ENCODE measurements at regions not wholly inside any gene's neighbourhood (a gene's known extent, or its start where the extent isn't known, plus 50 kb on each side); places are given as distances from the start of the nearest gene placed in this dataset.

DNA sequence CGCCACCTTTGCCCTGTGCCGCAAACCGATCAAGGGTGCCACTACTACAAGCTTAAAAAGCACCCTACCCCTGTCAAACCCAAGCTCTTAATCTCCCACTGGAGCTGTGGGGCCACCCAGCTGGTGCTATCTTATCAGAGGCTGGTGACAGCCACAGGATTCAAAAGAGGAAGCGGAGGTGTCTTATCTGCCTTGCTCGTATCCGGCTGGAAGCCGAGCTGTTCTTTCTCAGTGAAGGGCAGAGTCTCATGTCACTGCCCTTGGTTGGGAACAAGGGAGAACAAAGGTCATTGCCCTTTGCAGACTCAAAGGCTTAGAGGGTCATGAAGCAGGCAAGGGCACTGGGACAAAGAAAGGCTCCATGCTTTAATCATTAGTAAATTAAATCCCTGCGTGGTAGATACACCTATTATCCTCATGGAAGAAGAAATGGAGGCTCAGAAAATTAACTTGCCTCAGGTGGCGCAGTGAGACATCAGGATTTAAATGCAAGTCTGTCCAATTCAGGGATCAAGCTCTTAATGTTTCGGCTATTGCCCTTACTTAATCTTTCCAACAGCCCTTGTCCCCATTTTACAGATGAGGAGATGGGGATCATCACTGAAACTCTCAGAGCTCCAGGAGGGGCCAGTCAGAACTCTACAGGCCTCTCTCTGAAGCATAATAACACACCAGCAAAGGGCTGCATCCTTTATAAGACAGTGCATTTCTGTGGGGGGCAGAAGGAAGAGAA is 360.0 kb upstream of the PROK2 start:
- Histone ChIP-seq H3K36me3 (no peaks in the 10 kb centered on the region), H3K27me3 (no peaks in the 10 kb centered on the region), H3K4me3 (no peak overlapping the region), H3K9me3 (no peaks in the 10 kb centered on the region)
- no peak for DNase-seq

DNA sequence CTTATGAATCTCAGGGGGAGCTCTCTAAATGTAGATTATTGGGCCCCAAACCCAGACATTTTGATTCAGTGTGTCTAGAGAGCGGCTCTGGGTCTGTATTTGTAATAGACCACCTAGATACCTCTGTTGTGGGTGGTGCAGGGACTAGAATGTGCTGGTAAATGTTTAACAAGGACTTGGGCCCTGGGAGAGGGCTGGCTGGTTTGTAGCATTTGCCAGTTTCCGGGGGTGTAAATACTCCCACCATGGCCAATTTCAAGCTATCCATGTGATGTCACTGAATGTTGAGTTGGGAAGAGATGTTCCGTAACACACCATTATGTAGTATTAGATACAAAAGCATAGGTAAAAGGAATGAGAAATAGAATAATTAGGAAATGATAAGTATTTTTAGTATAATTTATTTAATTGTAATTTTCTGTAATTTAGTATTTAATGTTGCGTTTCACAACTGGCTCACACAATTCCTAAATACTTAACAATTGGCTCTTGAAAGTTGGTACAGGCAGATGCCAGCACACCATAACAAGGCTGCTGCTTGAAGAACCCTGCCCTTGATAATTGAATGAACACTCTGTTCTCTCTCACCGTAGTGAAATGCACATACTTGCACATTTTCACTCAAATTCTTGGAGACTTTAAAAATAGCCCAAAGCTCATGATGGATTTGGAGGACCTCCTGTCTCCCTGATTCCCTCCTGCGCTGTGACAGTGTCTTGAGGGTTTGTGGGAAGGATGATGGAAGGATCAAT is 359.2 kb upstream of the PROK2 start:
- H3K9me3 ChIP-seq: no peaks in the 10 kb centered on the region
- H3K36me3 ChIP-seq: no peaks in the 10 kb centered on the region
- H3K27me3 ChIP-seq: no peaks in the 10 kb centered on the region
- no peak for DNase-seq
- no peak overlapping the region for H3K4me3 ChIP-seq

DNA sequence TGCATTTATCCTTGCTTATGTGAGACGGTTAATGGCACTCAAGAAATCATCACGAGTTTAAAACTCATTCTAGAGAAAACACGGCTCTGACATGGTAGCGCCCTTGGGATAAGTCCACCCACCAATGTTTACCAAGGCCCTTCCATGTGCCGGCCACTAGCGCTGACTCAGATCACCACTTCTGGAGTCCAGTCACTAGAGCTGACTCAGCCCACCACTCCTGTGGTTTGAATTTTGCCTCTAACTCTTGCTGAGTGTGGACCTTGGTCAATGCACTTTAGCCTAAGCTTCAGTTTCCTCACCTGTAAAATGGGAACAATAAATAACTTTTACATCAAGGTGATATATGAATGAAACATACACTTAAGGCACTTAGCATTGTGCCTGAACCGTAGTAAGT is 358.4 kb upstream of the PROK2 start:
- DNase-seq: peak; percentile 35
- Histone ChIP-seq H3K27me3 (no peaks in the 10 kb centered on the region), H3K4me3 (no peak overlapping the region), H3K36me3 (no peaks in the 10 kb centered on the region), H3K9me3 (no peaks in the 10 kb centered on the region)

DNA sequence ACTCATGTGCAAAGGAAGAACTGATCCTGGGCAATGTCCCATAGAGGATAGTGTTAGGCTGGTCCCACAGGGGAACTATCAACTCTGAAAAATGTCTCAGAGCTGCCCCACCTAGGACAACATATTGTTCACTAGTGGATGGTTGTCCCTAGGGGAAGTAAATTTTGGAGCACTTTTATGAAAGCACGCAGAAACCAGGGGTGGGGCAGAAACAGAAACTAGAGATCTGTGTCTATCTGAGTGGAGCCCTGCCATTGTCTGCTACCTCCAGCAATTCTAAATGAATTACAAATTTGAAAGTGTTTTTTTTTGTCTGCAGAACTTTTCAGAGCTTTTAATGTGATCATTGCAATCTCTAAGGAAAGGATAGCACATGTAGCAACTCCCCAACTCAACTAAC is 357.1 kb upstream of the PROK2 start:
- H3K4me3 ChIP-seq: no peak overlapping the region
- no peaks in the 10 kb centered on the region for H3K36me3 ChIP-seq
- H3K27me3 ChIP-seq: no peaks in the 10 kb centered on the region
- DNase-seq: no peak
- H3K9me3 ChIP-seq: no peaks in the 10 kb centered on the region

DNA sequence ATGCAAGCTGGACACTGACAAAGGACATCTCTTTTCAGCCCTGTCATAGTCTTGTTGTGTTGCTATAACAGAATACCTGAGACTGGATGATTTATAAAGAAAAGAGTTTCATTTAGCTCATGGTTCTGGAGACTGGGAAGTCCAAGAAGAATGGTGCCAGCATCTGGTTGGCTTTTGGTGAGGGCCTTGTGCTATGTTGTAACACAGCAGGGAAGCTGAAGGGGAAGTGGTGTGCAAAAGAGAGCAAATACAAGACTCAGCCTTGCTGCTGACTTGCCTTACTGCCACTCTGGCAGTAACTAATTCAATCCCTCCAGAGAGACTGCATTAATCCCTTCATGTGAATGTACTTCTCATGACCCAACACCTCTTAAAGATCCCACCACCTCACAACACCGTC is 356.3 kb upstream of the PROK2 start:
- Histone ChIP-seq H3K9me3 (no peaks in the 10 kb centered on the region), H3K36me3 (no peaks in the 10 kb centered on the region), H3K4me3 (no peak overlapping the region), H3K27me3 (no peaks in the 10 kb centered on the region)
- no peak for DNase-seq

DNA sequence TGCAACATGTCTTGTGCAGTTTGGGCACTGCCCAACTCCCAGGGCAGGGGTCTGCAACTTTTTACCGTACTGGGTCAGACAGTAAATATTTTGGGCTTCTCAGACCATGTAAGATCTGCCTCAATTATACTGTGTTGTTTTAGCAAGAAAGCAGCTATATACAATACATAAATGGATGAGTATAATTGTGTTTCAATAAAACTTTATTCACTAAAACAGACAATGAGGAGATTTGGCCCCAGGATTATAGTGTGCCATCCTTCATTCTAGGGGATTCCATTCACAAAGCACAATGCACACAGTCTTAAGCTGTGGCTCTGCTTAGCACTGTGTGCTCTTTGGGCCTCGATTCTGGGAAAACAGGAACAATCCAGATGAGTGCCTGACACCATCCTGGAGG is 354.4 kb upstream of the PROK2 start:
- Histone ChIP-seq H3K4me3 (no peak overlapping the region), H3K36me3 (no peaks in the 10 kb centered on the region), H3K9me3 (no peaks in the 10 kb centered on the region), H3K27me3 (no peaks in the 10 kb centered on the region)
- no peak for DNase-seq

- H3K4me3 ChIP-seq: no peak overlapping the region
- no peaks in the 10 kb centered on the region for H3K27me3 ChIP-seq
- H3K36me3 ChIP-seq: no peaks in the 10 kb centered on the region
- DNase-seq: no peak
- H3K9me3 ChIP-seq: no peaks in the 10 kb centered on the region
Observed at GRCh38 chr3:72137865-72138861, 353.2 kb upstream of the PROK2 start.

DNA sequence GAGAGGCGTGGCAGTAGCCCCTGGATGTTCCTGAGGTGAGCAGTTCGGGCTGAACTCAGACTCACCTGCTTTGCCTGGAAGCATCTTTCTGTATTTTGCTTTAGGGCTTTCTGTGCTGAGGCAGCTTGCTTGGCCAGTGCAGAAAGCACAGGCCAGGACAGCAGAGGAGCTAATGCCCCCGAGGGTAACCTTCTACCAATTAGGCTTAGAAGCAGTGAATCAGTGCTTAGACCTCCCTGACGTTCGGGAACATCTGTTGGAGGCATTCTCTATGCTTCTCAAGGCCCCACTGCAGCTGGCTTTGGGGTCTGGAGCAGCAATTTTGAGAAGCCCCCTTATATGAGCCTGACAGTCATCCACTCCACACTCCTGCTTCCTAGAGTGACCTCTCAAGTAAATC is 350.7 kb upstream of the PROK2 start:
- no peaks in the 10 kb centered on the region for H3K27me3 ChIP-seq
- H3K9me3 ChIP-seq: no peaks in the 10 kb centered on the region
- no peak overlapping the region for H3K4me3 ChIP-seq
- DNase-seq: no peak
- no peaks in the 10 kb centered on the region for H3K36me3 ChIP-seq

GRCh38 chr3:72134989-72135451 is 350.1 kb upstream of the PROK2 start:
- DNase-seq: no peak
- no peaks in the 10 kb centered on the region for H3K9me3 ChIP-seq
- no peaks in the 10 kb centered on the region for H3K27me3 ChIP-seq
- no peaks in the 10 kb centered on the region for H3K36me3 ChIP-seq
- H3K4me3 ChIP-seq: no peak overlapping the region

- H3K27me3 ChIP-seq: no peaks in the 10 kb centered on the region
- H3K9me3 ChIP-seq: no peaks in the 10 kb centered on the region
- H3K36me3 ChIP-seq: no peaks in the 10 kb centered on the region
- no peak for DNase-seq
- H3K4me3 ChIP-seq: no peak overlapping the region
Observed at GRCh38 chr3:72133329-72134011, 348.5 kb upstream of the PROK2 start.

DNA sequence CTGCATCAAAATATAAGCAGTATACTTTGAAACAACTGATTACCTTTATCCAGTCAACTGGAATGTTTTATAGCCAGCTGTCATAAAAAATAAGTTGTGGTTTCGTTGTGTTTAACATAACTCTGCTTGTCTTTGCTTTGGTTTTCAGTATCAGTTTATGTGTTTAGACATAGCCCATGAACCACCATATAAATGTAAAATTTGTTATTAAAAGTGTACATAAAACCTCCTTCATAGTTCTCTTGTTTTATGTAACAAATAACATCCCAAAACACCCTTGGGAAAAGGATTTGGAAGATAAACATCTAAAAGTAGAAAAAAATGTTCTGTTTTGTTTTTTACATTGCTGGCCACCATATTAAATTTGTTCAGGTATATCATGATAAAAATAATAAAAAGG is 347.0 kb upstream of the PROK2 start:
- Histone ChIP-seq H3K27me3 (no peaks in the 10 kb centered on the region), H3K9me3 (no peaks in the 10 kb centered on the region), H3K4me3 (no peak overlapping the region), H3K36me3 (no peaks in the 10 kb centered on the region)
- no peak for DNase-seq

DNA sequence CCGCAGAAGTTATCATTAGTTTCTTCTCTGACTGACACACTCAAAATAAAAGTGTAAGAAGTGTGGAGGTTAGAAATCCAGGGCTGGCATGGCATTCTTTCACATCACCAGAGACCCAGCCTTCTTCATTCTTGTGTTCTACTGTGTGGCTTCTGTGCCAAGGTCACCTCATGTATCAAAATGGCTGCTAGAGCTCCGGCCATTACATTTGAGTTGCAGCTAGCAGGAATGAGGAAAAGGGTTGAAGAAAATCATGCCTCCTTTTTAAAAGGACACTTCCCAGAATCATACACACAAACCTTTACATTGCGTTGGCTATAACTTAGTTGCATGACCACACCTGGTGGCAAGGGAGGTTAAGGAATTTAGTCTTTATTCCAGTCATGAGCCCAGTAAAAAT is 345.6 kb upstream of the PROK2 start:
- DNase-seq: no peak
- Histone ChIP-seq H3K36me3 (no peaks in the 10 kb centered on the region), H3K4me3 (no peak overlapping the region), H3K9me3 (no peaks in the 10 kb centered on the region), H3K27me3 (no peaks in the 10 kb centered on the region)

DNA sequence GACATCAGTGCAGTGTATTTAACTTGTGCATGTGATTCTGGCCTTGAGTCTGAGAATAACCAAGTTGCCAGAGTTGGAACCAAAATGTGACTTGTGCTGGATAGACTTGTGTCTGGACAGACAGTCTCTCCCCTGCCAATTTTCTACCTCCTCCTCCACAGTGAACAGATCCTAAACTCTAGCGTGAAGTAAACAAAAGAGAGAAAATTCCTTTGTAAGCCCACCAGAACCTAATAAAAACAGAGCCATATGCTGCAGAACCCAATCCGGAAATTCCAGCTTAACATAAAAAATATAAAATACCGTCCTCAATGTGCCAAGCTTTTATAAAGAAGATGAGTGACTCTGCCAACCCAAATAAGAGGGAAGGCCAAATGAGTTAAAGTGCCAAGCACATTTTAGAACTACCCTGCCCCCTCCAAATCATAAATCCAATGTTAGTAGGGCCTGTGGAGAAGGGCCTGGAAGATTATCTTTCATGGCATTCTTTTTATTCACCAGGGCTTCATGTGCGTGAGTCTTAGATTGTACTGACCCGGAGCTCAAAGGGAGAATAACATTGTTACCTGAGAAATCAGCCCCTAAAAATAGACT is 344.6 kb upstream of the PROK2 start:
- Histone ChIP-seq H3K4me3 (no peak overlapping the region), H3K36me3 (no peaks in the 10 kb centered on the region), H3K27me3 (no peaks in the 10 kb centered on the region), H3K9me3 (no peaks in the 10 kb centered on the region)
- DNase-seq: peak; percentile 49

DNA sequence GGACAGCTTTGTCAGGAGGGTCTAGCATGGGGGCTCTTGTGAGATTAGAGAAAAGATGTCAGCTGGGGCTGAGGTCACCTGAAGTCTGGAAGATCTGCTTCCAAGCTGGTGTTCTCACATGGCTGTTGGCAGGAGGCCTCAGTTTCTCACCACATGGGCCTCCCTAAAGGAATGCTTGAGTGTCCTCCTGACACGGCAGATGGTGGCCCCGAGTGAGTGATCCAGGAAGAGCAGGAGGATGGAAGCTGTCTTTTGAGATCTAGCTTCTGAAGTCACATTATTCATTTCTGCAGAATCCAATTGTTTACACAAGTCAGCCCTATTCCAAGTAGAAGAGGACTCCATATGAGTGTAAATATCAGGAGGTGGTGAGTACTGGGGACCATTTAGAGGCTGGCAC is 344.0 kb upstream of the PROK2 start:
- peak; percentile 29 for DNase-seq

DNA sequence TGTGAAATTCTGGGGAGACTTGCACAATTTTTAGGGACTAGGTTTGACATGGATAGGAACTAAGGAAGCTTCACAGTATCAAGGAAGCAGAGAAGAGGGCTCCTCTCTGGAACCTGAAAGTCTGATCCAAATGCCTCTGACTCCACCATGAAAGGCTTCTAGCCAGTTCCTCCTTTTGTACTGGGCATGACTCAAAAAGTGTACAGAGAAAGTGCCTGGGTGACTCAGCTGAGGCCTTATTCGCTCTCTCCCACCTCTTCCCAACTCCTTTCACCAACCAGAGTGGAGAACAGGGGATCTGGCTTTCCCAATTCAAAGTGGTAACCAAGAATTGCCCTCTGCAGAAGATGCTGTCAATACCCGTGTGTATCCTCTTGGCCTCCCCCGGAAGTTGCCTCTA is 342.9 kb upstream of the PROK2 start:
- H3K36me3 ChIP-seq: no peaks in the 10 kb centered on the region
- H3K27me3 ChIP-seq: no peaks in the 10 kb centered on the region
- H3K4me3 ChIP-seq: no peak overlapping the region
- no peaks in the 10 kb centered on the region for H3K9me3 ChIP-seq
- peak; percentile 54 for DNase-seq

More for the DNA sequence above, 344.0 kb upstream of the PROK2 start:
- Histone ChIP-seq H3K36me3 (no peaks in the 10 kb centered on the region), H3K9me3 (no peaks in the 10 kb centered on the region), H3K4me3 (no peak overlapping the region), H3K27me3 (no peaks in the 10 kb centered on the region)

DNA sequence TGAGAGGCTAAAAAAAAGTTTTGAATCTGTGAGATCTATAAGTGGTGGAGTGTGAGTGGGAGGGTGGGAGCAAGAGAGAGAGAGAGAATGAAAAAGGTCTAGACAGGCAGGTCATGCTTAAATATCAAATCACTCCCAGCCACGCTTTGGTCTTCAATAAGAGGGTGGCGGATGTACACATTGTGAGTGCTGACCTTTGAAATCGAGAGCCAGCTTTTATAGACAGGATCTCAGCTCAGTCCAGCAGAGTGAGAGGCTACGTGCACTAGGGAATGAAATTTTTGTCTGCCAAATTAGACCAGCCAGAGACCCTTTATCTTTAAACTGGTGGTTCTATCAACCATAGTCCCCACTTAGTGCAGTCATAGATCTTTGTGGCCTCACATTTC is 342.3 kb upstream of the PROK2 start:
- no peaks in the 10 kb centered on the region for H3K27me3 ChIP-seq
- H3K36me3 ChIP-seq: no peaks in the 10 kb centered on the region
- no peaks in the 10 kb centered on the region for H3K9me3 ChIP-seq
- no peak for DNase-seq
- H3K4me3 ChIP-seq: no peak overlapping the region
